SKM-1 (cell line): ENCODE measurements at regions not wholly inside any gene's neighbourhood (a gene's known extent, or its start where the extent isn't known, plus 50 kb on each side); places are given as distances from the start of the nearest gene placed in this dataset.

ENCODE experiments used
- DNase-seq: peaks from one replicate; lab custom pipeline; 2025; ENCODE audit not compliant: unreplicated experiment; lab: John Stamatoyannopoulos, UW

DNA sequence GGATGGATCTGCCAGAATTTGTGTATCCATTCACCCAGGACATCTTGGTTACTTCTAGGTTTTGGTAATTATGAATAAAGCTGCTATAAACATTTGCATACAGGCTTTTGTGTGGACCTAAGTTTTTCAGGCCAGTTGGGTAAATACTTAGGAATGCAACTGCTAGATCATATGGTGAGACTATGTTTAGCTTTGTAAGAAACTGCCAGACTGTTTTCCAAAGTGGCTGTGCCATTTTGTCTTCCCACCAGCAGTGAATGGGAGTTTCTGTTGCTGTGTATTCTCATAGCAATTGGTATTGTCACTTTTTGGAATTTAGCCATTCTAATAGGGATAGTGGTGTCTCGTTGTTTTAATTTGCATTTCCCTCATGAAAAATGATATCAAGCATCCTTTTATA lies 133.0 kb downstream of the KIF26A start:
- DNase-seq, result no peak

DNA sequence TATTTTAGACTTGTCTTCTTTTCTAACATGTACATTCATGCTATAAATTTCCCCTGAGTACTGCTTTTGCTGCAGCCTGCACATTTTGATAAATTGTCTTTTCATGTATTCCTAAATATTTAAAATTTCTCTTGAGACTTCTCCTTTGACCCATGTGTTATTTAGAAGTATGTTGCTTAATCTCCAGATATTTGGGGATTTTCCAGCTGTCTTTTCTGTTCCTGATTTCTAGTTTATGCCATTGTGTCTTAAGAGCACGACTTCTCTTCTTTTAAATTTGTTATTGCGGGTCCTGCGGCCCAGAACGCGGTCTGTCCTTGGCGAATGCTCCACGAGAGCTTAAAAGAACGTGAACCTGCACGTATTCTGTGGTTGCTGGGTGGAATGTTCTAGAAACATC lies 136.4 kb downstream of the KIF26A start:
- no peak for DNase-seq

- no peak for DNase-seq
Measured at GRCh38 chr14:104277416-104278213, 139.2 kb downstream of the KIF26A start.

DNA sequence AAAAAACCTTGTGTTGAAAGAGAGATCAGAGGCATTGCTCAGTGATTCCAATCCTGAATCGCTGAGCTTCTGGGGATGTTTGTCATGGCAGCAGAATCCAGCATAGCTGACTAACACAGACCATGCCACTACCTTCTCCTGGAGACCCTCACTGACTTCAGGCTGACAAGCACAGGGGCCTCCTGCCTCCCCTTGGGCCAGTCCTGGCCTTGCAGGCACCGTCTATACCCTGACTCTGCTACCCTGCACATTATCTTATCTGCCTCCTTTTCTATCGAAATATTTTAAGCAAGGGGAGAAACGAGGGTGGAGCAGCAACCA lies 139.8 kb downstream of the KIF26A start:
- no peak for DNase-seq

GRCh38 chr14:104280085-104280901 lies 141.9 kb downstream of the KIF26A start:
- DNase-seq, result no peak

- DNase-seq, result no peak
Measured at GRCh38 chr14:104280902-104281767, 142.7 kb downstream of the KIF26A start.

DNA sequence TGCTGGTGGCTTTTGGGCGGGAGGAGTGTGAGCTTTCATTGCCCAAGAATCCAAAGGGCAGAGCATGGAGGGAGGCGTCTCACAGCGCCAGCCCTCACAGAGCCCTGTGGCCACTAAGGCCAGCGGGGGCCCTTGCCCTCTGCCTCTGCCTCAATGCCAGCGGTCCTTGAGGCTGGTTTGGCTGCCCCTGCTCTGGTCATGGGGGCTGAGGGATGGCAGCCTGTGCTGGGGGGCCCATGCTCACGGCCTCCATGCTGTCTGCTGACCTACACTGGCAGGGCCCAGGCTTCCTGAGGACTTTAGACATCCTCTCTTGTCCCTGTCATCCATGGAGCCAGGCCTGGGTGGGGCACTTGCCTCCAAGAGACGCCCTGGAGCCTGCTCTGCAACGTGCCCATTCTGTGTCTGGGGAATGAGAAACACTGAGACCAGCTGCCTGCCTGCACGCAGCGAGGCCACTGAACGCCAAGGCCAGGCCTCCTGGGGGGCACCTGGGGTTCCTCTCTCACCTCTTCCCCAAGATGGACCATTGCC lies 143.4 kb downstream of the KIF26A start:
- no peak for DNase-seq

DNA sequence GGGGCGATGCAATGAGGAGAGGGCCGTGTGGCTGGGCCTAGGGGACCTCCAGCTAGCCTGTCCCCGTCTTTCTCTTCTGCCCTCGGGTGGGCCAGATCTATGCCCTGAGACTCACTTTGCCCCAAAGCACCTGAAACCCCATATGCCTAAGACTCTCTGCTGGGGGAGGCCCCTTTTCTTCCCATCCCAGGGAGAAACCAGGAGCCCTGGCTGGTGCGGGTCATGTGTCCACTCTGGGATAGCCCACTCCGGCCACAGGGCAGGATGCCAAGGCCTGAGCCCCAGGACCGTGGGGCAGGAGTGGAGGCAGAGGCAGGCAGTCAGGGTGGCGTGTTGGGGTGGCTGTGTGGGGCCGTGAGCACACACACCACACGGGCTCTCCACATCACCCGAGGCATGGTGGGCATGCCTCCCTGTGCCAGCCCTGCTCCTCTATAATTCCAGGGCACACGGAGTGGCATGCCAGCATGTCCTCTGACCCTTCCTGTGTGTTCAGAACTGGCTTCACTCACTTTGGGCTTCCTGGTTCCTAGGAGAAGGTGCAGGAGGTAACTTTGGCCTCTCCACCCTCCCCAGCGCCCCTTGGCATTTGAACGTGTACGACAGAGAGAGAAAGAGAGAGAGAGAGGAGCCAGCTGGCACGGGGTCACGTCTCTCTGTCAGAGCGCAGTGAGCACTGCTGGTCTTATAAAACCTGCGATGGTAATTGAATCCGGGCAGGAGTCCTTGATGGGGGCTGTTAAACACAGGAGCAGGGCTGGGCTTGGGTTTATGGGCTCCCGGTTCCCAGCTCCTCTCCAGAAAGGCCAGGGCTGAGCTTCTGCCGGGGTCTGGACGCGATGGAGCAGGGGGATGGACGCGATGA lies 144.2 kb downstream of the KIF26A start:
- no peak for DNase-seq

DNA sequence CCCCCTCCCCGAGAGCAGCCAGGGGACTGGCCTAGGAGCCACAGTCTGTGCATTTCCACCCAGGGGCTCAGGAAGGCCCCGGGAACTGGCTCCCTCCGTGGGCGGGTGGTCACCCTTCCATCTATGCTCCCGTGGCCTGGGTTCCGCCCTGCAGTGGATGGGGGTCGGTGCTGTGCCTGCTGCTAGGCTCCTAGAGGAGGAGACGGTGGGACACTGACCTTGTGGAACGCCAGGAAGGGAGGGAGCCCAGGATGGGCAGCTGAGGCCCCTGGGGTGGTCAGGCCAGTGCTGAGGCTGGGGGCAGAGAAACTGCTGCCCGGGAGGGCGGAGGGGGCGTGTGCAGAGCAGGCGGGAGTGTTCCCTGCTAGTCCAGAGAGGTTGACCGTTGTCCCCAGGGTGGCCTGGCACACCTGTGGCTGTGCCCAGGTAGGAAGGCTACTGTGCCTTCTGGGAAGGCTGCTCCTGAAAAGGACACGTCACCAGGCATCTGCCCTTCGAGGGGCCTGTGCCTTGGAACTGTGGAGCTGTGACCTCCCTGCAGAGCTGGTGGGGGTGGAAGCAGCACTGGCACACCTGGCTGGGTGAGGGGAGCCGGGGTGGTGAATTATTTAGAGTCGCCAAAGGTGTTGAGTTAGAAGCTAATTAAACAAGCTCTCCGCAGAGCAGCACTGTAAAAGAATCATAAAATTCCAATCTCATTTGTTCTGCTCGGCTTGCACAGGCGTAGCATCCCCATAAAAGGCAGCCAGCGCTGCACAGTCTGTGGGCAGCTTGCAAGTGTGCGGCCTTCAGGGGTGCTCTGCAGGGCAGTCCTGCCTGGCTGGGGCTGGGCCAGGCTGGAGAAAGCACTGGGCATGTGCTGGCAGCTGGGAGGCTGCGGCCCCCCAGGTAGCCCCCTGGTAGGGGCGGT lies 145.1 kb downstream of the KIF26A start:
- no peak for DNase-seq

- DNase-seq, result no peak
Measured at GRCh38 chr14:104284107-104284592, 145.8 kb downstream of the KIF26A start.

DNA sequence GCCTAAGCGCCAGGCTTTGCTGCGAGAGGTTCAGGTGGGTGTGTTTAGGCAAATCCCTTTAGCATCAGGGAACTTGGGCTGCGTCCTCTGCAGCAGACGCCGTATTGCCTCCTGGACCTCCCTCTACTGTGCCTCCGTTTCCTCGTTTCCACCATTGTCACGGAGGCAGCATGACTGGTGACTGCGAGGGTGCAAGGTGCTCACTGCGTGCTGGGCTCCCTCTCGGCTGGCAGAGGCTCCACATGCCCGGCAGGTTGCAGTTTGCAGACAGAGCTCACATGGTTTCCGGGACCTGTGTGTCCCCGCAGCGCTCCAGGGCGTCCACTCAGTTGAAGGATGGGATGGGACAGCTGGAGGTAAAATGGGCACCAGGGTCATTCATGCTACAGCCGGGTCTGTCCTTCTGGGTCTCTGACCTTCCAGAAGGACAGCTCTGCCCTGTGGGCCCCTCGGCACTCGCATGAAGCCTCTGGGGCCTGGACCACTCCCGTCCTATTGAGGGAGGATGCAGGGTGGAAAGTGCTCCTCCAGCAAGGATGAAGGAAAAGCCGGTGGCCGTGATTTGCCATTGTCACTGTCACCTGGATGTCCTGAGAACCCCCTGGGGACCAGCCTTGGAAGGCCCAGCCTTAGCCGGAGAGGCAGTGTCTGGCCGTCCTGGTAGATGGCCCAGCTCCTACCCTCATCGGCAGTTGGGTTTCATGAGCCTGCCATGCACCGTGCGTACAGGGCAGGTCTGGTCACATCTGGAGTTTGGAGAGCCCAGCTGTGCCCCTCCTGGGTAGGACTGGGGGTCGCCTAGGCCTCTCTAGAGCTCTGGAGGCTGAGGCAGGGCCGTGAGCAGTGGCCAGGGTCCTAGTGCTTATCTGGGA lies 146.5 kb downstream of the KIF26A start:
- no peak for DNase-seq

- no peak for DNase-seq
Measured at GRCh38 chr14:104285508-104285840, 147.1 kb downstream of the KIF26A start.

DNA sequence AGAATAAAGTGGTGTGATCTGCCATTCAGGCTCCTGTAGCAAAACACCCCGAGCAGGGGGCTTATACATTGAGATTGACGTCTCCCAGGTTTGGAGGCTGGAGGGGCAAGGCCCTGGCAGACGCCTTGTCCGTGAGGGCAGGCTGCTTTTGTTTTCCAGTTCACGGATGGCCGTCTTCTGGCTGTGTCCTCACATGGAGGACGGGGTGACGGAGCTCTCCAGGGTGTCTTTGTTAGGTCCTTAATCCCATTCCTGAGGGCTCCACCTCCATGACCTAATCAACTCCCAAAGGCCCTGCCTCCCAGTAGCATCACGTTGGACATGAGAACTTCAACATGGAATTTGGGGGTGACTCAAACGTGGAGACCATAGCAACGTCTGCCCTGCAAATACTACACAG lies 147.7 kb downstream of the KIF26A start:
- DNase-seq, result no peak

DNA sequence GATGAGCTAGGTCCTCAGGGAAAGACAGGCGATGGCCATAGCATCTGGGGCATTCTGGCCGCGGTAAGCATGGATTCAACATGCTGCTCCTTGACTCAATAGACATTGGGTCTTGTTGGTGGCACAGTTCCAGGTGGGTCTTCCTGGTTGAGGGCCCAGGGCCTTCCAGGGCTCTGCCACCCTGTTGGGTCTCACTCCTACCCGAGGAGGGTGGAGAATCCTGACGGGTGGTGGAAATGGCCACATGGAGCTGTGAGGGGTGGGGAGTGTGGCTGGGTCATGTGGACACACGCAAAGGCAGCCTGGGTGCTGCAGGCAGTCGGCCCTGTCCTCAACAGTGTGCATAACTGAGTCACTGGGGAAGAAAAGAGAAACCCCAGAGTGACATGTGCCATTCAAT lies 148.1 kb downstream of the KIF26A start:
- no peak for DNase-seq

GRCh38 chr14:104287301-104288009 lies 149.1 kb downstream of the KIF26A start:
- no peak for DNase-seq

- no peak for DNase-seq
Measured at GRCh38 chr14:104288272-104288671, 149.9 kb downstream of the KIF26A start.

DNA sequence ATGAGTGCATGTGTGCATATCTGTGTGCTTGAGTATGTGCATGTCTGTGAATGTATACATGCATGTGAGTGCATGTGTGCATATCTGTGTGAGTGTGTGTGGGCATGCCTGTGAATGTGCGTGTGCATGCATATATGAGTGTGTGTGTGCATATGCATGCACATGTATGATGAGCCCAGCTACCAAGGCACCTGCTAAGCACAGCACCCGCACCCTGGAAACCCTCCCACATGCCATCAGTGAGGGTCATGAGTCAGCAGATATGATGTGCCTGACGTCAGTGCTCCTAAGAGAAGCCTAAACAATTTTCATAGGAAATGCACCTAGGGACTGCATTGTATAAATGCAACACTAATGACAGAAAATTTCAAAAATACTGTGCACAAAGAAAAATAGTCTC lies 151.1 kb downstream of the KIF26A start:
- no peak for DNase-seq
